HG03103 (cell line): ENCODE measurements at regions not wholly inside any gene's neighbourhood (a gene's known extent, or its start where the extent isn't known, plus 50 kb on each side); places are given as distances from the start of the nearest gene placed in this dataset.

Experiments
- ATAC-seq: cut with Tn5 transposase; IDR thresholded peaks from one replicate; pipeline ENCODE4 v1.9.1; 2021; ENCODE audit warnings: low read depth; ENCODE audit not compliant: unreplicated experiment

GRCh38 chr4:81375745-81376144 lies 96.0 kb downstream of the RASGEF1B start:
- no peak for ATAC-seq

- ATAC-seq: no peak
Observed at GRCh38 chr4:81369886-81370285, 101.8 kb downstream of the RASGEF1B start.

- no peak for ATAC-seq
Observed at GRCh38 chr4:81366779-81367178, 104.9 kb downstream of the RASGEF1B start.

- ATAC-seq: no peak
Observed at GRCh38 chr4:81360737-81361136, 111.0 kb downstream of the RASGEF1B start.

GRCh38 chr4:81359207-81359606 lies 112.5 kb downstream of the RASGEF1B start:
- no peak for ATAC-seq

- ATAC-seq: no peak
Observed at GRCh38 chr4:81358154-81358553, 113.6 kb downstream of the RASGEF1B start.

- ATAC-seq: no peak
Observed at GRCh38 chr4:81356621-81357020, 115.1 kb downstream of the RASGEF1B start.

- no peak for ATAC-seq
Observed at GRCh38 chr4:81355136-81355535, 116.6 kb downstream of the RASGEF1B start.

GRCh38 chr4:81353861-81354260 lies 117.8 kb downstream of the RASGEF1B start:
- no peak for ATAC-seq

GRCh38 chr4:81352446-81352835 lies 119.3 kb downstream of the RASGEF1B start:
- no peak for ATAC-seq

- peak; percentile 87 for ATAC-seq
Observed at GRCh38 chr4:81351654-81352445, 119.9 kb downstream of the RASGEF1B start.

- ATAC-seq: no peak
Observed at GRCh38 chr4:81350040-81350439, 121.7 kb downstream of the RASGEF1B start.

GRCh38 chr4:81348778-81349094 lies 123.0 kb downstream of the RASGEF1B start:
- ATAC-seq: no peak

GRCh38 chr4:81348086-81348777 lies 123.5 kb downstream of the RASGEF1B start:
- ATAC-seq: no peak

GRCh38 chr4:81346719-81347118 lies 125.0 kb downstream of the RASGEF1B start:
- no peak for ATAC-seq

GRCh38 chr4:81343536-81343935 lies 128.2 kb downstream of the RASGEF1B start:
- no peak for ATAC-seq

GRCh38 chr4:81343046-81343445 lies 128.0 kb upstream of the PRKG2 start:
- no peak for ATAC-seq

GRCh38 chr4:81337211-81337610 lies 122.2 kb upstream of the PRKG2 start:
- ATAC-seq: no peak

- ATAC-seq: no peak
Observed at GRCh38 chr4:81335122-81335912, 120.3 kb upstream of the PRKG2 start.

- no peak for ATAC-seq
Observed at GRCh38 chr4:81330018-81330417, 115.0 kb upstream of the PRKG2 start.

- ATAC-seq: no peak
Observed at GRCh38 chr4:81326581-81326980, 111.6 kb upstream of the PRKG2 start.
